Retinal pigment epithelial cell (primary cell): ENCODE measurements at regions not wholly inside any gene's neighbourhood (a gene's known extent, or its start where the extent isn't known, plus 50 kb on each side); places are given as distances from the start of the nearest gene placed in this dataset.

Experiments used
- DNase-seq: peaks from one replicate; pipeline ENCODE4 v3.0.0-alpha.2; 2010; ENCODE audit warnings: low read depth
- H3K4me3 ChIP-seq: 2 replicates; pipeline ENCODE4 v1.5.1; 2011; ENCODE audit warnings: mild to moderate bottlenecking, low read length, control low read depth, moderate library complexity
- CTCF ChIP-seq: conservative IDR thresholded peaks from 2 replicates; pipeline ENCODE4 v1.5.1; 2011; ENCODE audit warnings: low read depth, low read length, control low read depth, inconsistent platforms

DNA sequence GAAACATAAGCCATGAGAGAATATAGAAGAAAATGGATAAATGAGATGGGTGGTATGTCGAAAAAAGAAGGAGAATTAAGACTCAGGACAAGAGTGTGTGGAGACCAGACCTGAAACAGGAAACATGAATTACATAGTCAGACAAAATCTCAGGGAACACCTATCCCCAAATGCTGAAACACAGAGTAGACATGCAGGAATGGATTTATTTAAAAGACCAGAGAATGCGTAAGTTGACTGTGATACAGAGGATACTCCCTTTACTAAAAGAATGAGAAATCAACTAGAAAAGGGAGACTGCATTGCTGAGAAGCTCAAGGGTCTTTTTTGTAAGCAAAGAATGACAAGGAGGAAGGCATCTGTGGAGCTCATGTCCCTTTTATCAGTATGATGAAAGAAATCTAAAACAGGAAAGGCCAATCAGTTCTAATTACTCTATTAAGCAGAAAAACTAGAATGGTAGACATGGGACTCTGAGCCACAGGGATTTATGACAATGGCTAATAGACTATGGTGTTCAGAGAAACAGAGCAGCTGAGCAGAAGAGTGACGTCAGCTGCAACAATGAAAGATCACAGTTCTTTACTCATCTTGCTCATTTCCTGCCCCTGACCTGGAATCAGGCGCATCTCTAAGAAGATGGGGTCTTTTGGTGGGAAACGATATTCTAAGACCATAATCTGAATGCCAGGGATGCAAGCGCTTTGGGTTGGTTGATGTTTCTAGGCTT is 138.9 kb upstream of the DHRS4 start:
- TF ChIP-seq CTCF: no peak
- DNase-seq: no peak
- no peak overlapping the region for H3K4me3 ChIP-seq

- no peak overlapping the region for H3K4me3 ChIP-seq
- no peak for DNase-seq
- no peak for TF ChIP-seq CTCF
Measured at GRCh38 chr14:23816371-23816770, 137.2 kb upstream of the DHRS4 start.

DNA sequence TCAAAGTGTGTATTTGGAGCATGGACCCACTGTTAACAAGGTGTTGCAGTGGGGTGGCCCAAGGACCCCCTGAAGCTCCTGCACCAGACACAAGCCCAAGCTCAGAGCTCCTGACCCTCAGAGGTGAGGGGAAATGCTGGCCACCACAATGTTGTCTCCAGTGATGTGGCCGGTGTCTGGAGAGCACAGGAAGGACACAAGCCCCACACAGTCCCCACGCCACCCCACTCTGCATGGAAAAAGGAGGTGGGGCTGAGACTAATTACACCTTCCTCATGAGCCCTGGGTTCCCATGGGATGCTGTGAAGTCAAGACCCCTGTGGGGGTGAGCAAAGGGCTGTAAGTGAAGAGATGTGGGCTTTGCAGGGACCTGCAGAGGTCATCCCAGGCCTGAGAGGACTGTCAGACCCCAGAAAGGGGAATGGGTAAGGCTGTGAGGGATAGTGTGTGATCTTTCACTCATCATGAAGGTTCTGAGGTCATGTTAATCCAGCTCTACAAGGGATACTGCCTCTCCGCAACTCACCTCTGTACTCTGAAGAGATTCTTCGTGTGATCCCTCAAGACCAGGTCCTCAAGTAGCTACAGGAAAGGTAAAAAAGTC is 136.3 kb upstream of the DHRS4 start:
- TF ChIP-seq CTCF: no peak
- no peak for DNase-seq
- no peak overlapping the region for H3K4me3 ChIP-seq

DNA sequence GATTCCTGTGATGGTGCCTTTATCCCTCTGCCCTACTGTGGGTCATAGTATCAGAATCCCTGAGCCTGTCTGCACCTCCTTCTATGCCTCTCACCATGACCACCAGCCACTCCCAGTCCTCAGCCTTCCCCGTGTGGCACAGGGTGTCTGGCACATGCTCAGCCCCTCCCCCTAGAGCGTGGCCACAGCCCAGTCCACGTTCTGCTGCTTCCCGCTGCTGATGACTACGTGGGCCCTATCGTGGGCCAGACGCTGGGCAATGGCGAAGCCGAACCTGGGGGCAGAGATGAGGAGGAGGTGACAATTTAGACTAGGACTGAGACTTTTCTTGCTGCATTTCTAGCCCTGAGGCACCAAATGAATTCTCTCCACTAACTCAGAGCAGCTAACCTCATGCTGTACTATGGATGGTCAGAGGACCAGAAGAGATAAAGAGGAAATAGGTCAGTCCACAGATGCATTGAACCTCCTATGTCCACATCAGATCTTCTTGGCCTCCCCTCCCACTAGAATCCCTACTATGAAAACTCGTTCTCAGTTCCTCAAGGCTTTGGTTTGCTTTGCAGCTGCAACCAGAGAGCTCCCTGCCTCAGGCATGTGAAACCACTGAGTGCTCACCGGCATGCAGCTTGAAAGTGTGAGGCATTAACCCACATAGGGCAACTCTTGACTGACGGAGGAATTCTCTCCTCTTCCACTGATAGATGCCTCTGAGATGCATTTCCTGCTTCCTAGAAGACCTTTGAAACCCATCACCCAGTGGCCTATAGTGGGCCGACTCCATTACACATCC is 126.3 kb upstream of the DHRS4 start:
- no peak for TF ChIP-seq CTCF
- H3K4me3 ChIP-seq: no peak overlapping the region
- no peak for DNase-seq

GRCh38 chr14:23828001-23828400 is 125.6 kb upstream of the DHRS4 start:
- TF ChIP-seq CTCF: no peak
- no peak overlapping the region for H3K4me3 ChIP-seq
- no peak for DNase-seq

- TF ChIP-seq CTCF: no peak
- no peak for DNase-seq
- H3K4me3 ChIP-seq: no peak overlapping the region
Measured at GRCh38 chr14:23828616-23829015, 125.0 kb upstream of the DHRS4 start.
